Glutamatergic neuron (in vitro differentiated cells): ENCODE measurements at regions not wholly inside any gene's neighbourhood (a gene's known extent, or its start where the extent isn't known, plus 50 kb on each side); places are given as distances from the start of the nearest gene placed in this dataset.
"Not testable (repeated sequence)": the region's sequence is repeated elsewhere in the genome, so short reads cannot be mapped to it uniquely, and the experiment has no call there.

Experiments used
- DNase-seq: peaks from one replicate; pipeline ENCODE4 v3.0.0; 2022
- H3K27ac Mint-ChIP-seq: one replicate; pipeline ENCODE4 v1.8.0; 2020; ENCODE audit warnings: mild to moderate bottlenecking, mixed read lengths, inconsistent platforms; ENCODE audit not compliant: unreplicated experiment
- H3K27me3 Mint-ChIP-seq: one replicate; pipeline ENCODE4 v1.8.0; 2020; ENCODE audit warnings: mild to moderate bottlenecking, moderate library complexity, mixed read lengths, inconsistent platforms; ENCODE audit not compliant: unreplicated experiment
- H3K36me3 Mint-ChIP-seq: one replicate; pipeline ENCODE4 v1.8.0; 2020; ENCODE audit warnings: mild to moderate bottlenecking, mixed read lengths, inconsistent platforms; ENCODE audit not compliant: unreplicated experiment
- H3K4me1 Mint-ChIP-seq: one replicate; pipeline ENCODE4 v1.8.0; 2020; ENCODE audit warnings: mild to moderate bottlenecking, low read depth, mixed read lengths, inconsistent platforms; ENCODE audit not compliant: unreplicated experiment
- H3K4me3 Mint-ChIP-seq: one replicate; pipeline ENCODE4 v1.8.0; 2020; ENCODE audit warnings: mild to moderate bottlenecking, mixed read lengths, inconsistent platforms; ENCODE audit not compliant: unreplicated experiment
- H3K9me3 Mint-ChIP-seq: one replicate; pipeline ENCODE4 v1.8.0; 2020; ENCODE audit warnings: mild to moderate bottlenecking, moderate library complexity, mixed read lengths, inconsistent platforms; ENCODE audit not compliant: unreplicated experiment
- CTCF ChIP-seq: fragments of 200-600 bp; sonication (generic); IDR thresholded peaks from one replicate; pipeline ENCODE4 v1.5.0; 2021; ENCODE audit not compliant: partially characterized antibody, unreplicated experiment

DNA sequence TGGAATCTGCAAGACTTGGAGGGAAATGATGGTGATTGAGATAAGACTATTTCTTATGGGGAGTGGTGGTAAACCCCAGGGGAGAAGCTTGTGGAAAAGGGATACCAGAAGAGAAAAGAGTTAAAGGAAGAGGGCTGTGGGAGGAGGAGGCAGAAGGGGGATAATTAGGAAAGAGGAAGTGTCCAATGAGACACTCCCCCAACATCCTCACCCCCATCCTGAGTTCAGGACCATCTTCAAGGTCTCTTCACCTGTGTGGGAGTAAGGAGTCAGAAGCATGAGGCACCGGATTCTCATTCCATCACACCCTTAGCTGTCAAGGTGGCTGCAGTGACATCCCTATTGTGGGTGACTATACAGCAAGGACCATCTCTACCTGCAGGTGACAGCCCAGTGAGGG is 106.6 kb upstream of the POC5 start:
- TF ChIP-seq CTCF, result no peak
- Mint-ChIP-seq H3K4me1 (peaks cover 6% of the 10 kb centered on the region), H3K36me3 (peaks cover 3% of the 10 kb centered on the region), H3K4me3 (no peak overlapping the region), H3K27me3 (peaks cover 3% of the 10 kb centered on the region), H3K9me3 (peaks cover 2% of the 10 kb centered on the region), H3K27ac (no peak overlapping the region)
- DNase-seq, result no peak

- Mint-ChIP-seq H3K27ac (peak overlapping the region; percentile 10), H3K36me3 (peaks cover 9% of the 10 kb centered on the region), H3K4me3 (no peak overlapping the region), H3K4me1 (peaks cover 6% of the 10 kb centered on the region), H3K9me3 (peaks cover 4% of the 10 kb centered on the region), H3K27me3 (peaks cover 3% of the 10 kb centered on the region)
- TF ChIP-seq CTCF, result no peak
- DNase-seq, result no peak
Measured at GRCh38 chr5:75818661-75819060, 101.4 kb upstream of the POC5 start.

DNA sequence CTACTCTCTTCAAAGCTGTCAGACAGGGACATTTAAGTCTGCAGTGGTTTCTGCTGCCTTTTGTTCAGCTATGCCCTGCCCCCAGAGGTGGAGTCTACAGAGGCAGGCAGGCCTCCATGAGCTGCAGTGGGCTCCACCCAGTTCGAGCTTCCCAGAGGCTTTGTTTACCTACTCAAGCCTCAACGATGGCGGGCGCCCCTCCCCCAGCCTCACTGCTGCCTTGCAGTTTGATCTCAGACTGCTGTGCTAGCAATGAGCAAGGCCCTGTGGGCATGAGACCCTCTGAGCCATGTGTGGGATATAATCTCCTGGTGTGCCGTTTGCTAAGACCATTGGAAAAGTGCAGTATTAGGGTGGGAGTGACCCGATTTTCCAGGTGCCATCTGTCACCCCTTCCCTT is 82.5 kb upstream of the POC5 start:
- not testable (repeated sequence) for H3K4me3 Mint-ChIP-seq, DNase-seq, H3K27ac Mint-ChIP-seq, H3K4me1 Mint-ChIP-seq, H3K27me3 Mint-ChIP-seq
- peaks cover 12% of the 10 kb centered on the region for H3K36me3 Mint-ChIP-seq
- peaks cover 15% of the 10 kb centered on the region for H3K9me3 Mint-ChIP-seq

DNA sequence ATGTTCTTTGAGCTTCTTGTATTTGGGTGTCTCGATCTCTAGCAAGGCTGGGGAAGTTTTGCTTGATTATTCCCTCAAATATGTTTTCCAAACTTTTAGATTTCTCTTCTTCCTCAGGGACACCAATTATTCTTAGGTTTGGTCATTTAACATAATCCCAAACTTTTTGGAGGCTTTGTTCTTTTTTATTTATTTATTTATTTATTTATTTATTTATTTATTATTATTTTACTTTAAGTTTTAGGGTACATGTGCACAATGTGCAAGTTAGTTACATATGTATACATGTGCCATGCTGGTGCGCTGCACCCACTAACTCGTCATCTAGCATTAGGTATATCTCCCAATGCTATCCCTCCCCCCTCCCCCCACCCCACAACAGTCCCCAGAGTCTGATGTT is 52.1 kb upstream of the POC5 start:
- not testable (repeated sequence) for H3K9me3 Mint-ChIP-seq, DNase-seq, H3K36me3 Mint-ChIP-seq, H3K4me1 Mint-ChIP-seq, H3K27me3 Mint-ChIP-seq, H3K27ac Mint-ChIP-seq, H3K4me3 Mint-ChIP-seq
